HEK293 (cell line): ENCODE measurements at regions not wholly inside any gene's neighbourhood (a gene's known extent, or its start where the extent isn't known, plus 50 kb on each side); places are given as distances from the start of the nearest gene placed in this dataset.

ENCODE experiments used
- KLF1 ChIP-seq: fragments of 450-650 bp; formaldehyde crosslinking; IDR thresholded peaks from 2 replicates; pipeline ENCODE4 v1.5.1; 2016; ENCODE audit warnings: missing biosample characterization, missing genetic modification characterization
- KLF16 ChIP-seq: fragments of 450-650 bp; formaldehyde crosslinking; IDR thresholded peaks from 2 replicates; pipeline ENCODE4 v1.5.1; 2017; ENCODE audit warnings: missing biosample characterization, missing genetic modification characterization
- KLF9 ChIP-seq: fragments of 450-650 bp; formaldehyde crosslinking; IDR thresholded peaks from 2 replicates; pipeline ENCODE4 v1.5.1; 2016; ENCODE audit warnings: missing biosample characterization, missing genetic modification characterization, low read depth
- ZBTB20 ChIP-seq: fragments of 450-650 bp; formaldehyde crosslinking; IDR thresholded peaks from 2 replicates; pipeline ENCODE4 v1.5.1; 2016; ENCODE audit warnings: missing biosample characterization, missing genetic modification characterization
- ZNF155 ChIP-seq: fragments of 450-650 bp; formaldehyde crosslinking; IDR thresholded peaks from 2 replicates; pipeline ENCODE4 v1.5.1; 2016; ENCODE audit warnings: missing biosample characterization, missing genetic modification characterization
- ZNF16 ChIP-seq: fragments of 450-650 bp; formaldehyde crosslinking; IDR thresholded peaks from 2 replicates; pipeline ENCODE4 v1.5.1; 2016; ENCODE audit warnings: low read depth, missing biosample characterization, missing genetic modification characterization
- ZNF169 ChIP-seq: fragments of 450-650 bp; formaldehyde crosslinking; IDR thresholded peaks from 2 replicates; pipeline ENCODE4 v1.5.1; 2016; ENCODE audit warnings: missing biosample characterization, missing genetic modification characterization
- ZNF184 ChIP-seq: fragments of 450-650 bp; IDR thresholded peaks from 2 replicates; pipeline ENCODE4 v1.5.1; 2018; ENCODE audit warnings: missing biosample characterization, mild to moderate bottlenecking, missing genetic modification characterization
- ZNF202 ChIP-seq: fragments of 450-650 bp; formaldehyde crosslinking; IDR thresholded peaks from 2 replicates; pipeline ENCODE4 v1.5.1; 2016; ENCODE audit warnings: missing biosample characterization, missing genetic modification characterization, borderline replicate concordance
- ZNF239 ChIP-seq: fragments of 450-650 bp; formaldehyde crosslinking; IDR thresholded peaks from 2 replicates; pipeline ENCODE4 v1.5.1; 2016; ENCODE audit warnings: missing biosample characterization, missing genetic modification characterization
- ZNF248 ChIP-seq: fragments of 450-650 bp; formaldehyde crosslinking; IDR thresholded peaks from 2 replicates; pipeline ENCODE4 v1.5.1; 2017; ENCODE audit warnings: missing biosample characterization, missing genetic modification characterization
- ZNF274 ChIP-seq, 2 experiments: fragments of 200-500 bp in 1 of 2; fragments of 450-650 bp in 1 of 2; sonication (Bioruptor generic) in 1 of 2; formaldehyde crosslinking in 1 of 2; IDR thresholded peaks; 2 replicates each; pipeline versions ENCODE4 v1.5.1 to v1.6.1; 2014 to 2016; ENCODE audit warnings: borderline replicate concordance in 1 of 2, inconsistent platforms in 1 of 2, low read length in 1 of 2, missing biosample characterization in 1 of 2, missing genetic modification characterization in 1 of 2
- ZNF549 ChIP-seq: fragments of 450-650 bp; IDR thresholded peaks from 2 replicates; pipeline ENCODE4 v1.5.1; 2018; ENCODE audit warnings: missing biosample characterization, missing genetic modification characterization, mild to moderate bottlenecking, inconsistent platforms, moderate library complexity
- ZNF610 ChIP-seq: fragments of 450-650 bp; formaldehyde crosslinking; IDR thresholded peaks from 2 replicates; pipeline ENCODE4 v1.5.1; 2016; ENCODE audit warnings: missing biosample characterization, missing genetic modification characterization, borderline replicate concordance
- ZNF677 ChIP-seq: fragments of 450-650 bp; IDR thresholded peaks from 2 replicates; pipeline ENCODE4 v1.5.0; 2018; ENCODE audit warnings: missing biosample characterization, mild to moderate bottlenecking, missing genetic modification characterization, moderate library complexity
- ZNF701 ChIP-seq: fragments of 450-650 bp; formaldehyde crosslinking; IDR thresholded peaks from 2 replicates; pipeline ENCODE4 v1.5.1; 2016; ENCODE audit warnings: missing biosample characterization, missing genetic modification characterization
- ZNF777 ChIP-seq: fragments of 450-650 bp; formaldehyde crosslinking; IDR thresholded peaks from 2 replicates; pipeline ENCODE4 v1.5.1; 2017; ENCODE audit warnings: missing biosample characterization, missing genetic modification characterization, borderline replicate concordance
- ZNF843 ChIP-seq: fragments of 450-650 bp; formaldehyde crosslinking; IDR thresholded peaks from 2 replicates; pipeline ENCODE4 v1.5.1; 2016; ENCODE audit warnings: missing biosample characterization, missing genetic modification characterization
- TF ChIP-seq, protein P1 (sequence below): fragments of 450-650 bp; formaldehyde crosslinking; IDR thresholded peaks from 2 replicates; pipeline ENCODE4 v1.5.1; 2016; ENCODE audit warnings: missing biosample characterization, missing genetic modification characterization
- TF ChIP-seq, protein P2 (sequence below): fragments of 450-650 bp; formaldehyde crosslinking; IDR thresholded peaks from 2 replicates; pipeline ENCODE4 v1.5.1; 2016; ENCODE audit warnings: missing biosample characterization, missing genetic modification characterization
- TF ChIP-seq, protein P3 (sequence below): fragments of 450-650 bp; formaldehyde crosslinking; IDR thresholded peaks from 2 replicates; pipeline ENCODE4 v1.5.1; 2016; ENCODE audit warnings: missing biosample characterization, missing genetic modification characterization, borderline replicate concordance
- TF ChIP-seq, protein P4 (sequence below): fragments of 450-650 bp; formaldehyde crosslinking; IDR thresholded peaks from 2 replicates; pipeline ENCODE4 v1.5.1; 2016; ENCODE audit warnings: missing biosample characterization, missing genetic modification characterization
- TF ChIP-seq, protein P5 (sequence below): fragments of 450-650 bp; formaldehyde crosslinking; IDR thresholded peaks from 2 replicates; pipeline ENCODE4 v1.5.1; 2016; ENCODE audit warnings: missing biosample characterization, missing genetic modification characterization
- TF ChIP-seq, protein P6 (sequence below): fragments of 450-650 bp; formaldehyde crosslinking; conservative IDR thresholded peaks from 2 replicates; pipeline ENCODE4 v1.5.1; 2016; ENCODE audit warnings: low read depth, missing biosample characterization, missing genetic modification characterization

DNA sequence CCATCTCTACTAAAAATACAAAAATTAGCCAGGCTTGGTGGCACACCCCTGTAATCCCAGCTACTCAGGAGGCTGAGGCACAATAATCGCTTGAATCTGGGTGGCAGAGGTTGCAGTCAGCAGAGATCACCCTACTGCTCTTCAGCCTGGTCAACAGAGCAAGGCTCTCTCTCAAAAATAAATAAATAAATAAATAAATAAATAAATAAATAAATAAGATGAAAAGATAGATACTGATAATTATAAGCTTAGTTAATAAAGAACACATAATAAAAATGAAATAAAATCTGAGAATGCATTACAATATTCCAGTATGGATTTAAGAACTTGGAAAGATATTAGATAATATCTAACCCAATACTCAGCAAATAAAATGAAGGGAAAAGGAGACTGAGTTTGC, 235.9 kb upstream of the DAB1 start (continued):
- TF ChIP-seq ZNF202 (tag by site-specific recombination), result peak; percentile 86; the same call in 1 of the 2 replicates
- TF ChIP-seq, protein P1, sequence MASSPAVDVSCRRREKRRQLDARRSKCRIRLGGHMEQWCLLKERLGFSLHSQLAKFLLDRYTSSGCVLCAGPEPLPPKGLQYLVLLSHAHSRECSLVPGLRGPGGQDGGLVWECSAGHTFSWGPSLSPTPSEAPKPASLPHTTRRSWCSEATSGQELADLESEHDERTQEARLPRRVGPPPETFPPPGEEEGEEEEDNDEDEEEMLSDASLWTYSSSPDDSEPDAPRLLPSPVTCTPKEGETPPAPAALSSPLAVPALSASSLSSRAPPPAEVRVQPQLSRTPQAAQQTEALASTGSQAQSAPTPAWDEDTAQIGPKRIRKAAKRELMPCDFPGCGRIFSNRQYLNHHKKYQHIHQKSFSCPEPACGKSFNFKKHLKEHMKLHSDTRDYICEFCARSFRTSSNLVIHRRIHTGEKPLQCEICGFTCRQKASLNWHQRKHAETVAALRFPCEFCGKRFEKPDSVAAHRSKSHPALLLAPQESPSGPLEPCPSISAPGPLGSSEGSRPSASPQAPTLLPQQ, result no peak
- TF ChIP-seq KLF16 (tag by site-specific recombination), result no peak
- TF ChIP-seq KLF9 (tag by site-specific recombination), result no peak
- TF ChIP-seq ZNF701 (tag by site-specific recombination), result no peak
- TF ChIP-seq ZNF155, result no peak
- TF ChIP-seq ZNF248 (tag by site-specific recombination), result no peak
- no peak for TF ChIP-seq ZNF549 (tag by site-specific recombination)
- no peak for TF ChIP-seq ZNF274 (IDR thresholded peaks at IDR 0.05; ENCODE audit: low read length)
- TF ChIP-seq ZNF274 (tag by site-specific recombination; IDR thresholded peaks at IDR 0.05; ENCODE audit: borderline replicate concordance), result no peak
- no peak for TF ChIP-seq ZNF184 (tag by site-specific recombination)
- TF ChIP-seq, protein P2, sequence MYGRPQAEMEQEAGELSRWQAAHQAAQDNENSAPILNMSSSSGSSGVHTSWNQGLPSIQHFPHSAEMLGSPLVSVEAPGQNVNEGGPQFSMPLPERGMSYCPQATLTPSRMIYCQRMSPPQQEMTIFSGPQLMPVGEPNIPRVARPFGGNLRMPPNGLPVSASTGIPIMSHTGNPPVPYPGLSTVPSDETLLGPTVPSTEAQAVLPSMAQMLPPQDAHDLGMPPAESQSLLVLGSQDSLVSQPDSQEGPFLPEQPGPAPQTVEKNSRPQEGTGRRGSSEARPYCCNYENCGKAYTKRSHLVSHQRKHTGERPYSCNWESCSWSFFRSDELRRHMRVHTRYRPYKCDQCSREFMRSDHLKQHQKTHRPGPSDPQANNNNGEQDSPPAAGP (tag by site-specific recombination), result no peak
- TF ChIP-seq ZNF843 (tag by site-specific recombination), result no peak
- no peak for TF ChIP-seq ZNF239
- TF ChIP-seq KLF1, result no peak
- TF ChIP-seq, protein P3, sequence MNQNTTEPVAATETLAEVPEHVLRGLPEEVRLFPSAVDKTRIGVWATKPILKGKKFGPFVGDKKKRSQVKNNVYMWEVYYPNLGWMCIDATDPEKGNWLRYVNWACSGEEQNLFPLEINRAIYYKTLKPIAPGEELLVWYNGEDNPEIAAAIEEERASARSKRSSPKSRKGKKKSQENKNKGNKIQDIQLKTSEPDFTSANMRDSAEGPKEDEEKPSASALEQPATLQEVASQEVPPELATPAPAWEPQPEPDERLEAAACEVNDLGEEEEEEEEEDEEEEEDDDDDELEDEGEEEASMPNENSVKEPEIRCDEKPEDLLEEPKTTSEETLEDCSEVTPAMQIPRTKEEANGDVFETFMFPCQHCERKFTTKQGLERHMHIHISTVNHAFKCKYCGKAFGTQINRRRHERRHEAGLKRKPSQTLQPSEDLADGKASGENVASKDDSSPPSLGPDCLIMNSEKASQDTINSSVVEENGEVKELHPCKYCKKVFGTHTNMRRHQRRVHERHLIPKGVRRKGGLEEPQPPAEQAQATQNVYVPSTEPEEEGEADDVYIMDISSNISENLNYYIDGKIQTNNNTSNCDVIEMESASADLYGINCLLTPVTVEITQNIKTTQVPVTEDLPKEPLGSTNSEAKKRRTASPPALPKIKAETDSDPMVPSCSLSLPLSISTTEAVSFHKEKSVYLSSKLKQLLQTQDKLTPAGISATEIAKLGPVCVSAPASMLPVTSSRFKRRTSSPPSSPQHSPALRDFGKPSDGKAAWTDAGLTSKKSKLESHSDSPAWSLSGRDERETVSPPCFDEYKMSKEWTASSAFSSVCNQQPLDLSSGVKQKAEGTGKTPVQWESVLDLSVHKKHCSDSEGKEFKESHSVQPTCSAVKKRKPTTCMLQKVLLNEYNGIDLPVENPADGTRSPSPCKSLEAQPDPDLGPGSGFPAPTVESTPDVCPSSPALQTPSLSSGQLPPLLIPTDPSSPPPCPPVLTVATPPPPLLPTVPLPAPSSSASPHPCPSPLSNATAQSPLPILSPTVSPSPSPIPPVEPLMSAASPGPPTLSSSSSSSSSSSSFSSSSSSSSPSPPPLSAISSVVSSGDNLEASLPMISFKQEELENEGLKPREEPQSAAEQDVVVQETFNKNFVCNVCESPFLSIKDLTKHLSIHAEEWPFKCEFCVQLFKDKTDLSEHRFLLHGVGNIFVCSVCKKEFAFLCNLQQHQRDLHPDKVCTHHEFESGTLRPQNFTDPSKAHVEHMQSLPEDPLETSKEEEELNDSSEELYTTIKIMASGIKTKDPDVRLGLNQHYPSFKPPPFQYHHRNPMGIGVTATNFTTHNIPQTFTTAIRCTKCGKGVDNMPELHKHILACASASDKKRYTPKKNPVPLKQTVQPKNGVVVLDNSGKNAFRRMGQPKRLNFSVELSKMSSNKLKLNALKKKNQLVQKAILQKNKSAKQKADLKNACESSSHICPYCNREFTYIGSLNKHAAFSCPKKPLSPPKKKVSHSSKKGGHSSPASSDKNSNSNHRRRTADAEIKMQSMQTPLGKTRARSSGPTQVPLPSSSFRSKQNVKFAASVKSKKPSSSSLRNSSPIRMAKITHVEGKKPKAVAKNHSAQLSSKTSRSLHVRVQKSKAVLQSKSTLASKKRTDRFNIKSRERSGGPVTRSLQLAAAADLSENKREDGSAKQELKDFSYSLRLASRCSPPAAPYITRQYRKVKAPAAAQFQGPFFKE (tag by site-specific recombination), result no peak
- TF ChIP-seq ZNF169 (tag by site-specific recombination), result no peak
- TF ChIP-seq ZNF610 (tag by site-specific recombination), result no peak
- TF ChIP-seq ZNF677 (tag by site-specific recombination), result no peak
- no peak for TF ChIP-seq ZBTB20 (tag by site-specific recombination)
- TF ChIP-seq, protein P4, sequence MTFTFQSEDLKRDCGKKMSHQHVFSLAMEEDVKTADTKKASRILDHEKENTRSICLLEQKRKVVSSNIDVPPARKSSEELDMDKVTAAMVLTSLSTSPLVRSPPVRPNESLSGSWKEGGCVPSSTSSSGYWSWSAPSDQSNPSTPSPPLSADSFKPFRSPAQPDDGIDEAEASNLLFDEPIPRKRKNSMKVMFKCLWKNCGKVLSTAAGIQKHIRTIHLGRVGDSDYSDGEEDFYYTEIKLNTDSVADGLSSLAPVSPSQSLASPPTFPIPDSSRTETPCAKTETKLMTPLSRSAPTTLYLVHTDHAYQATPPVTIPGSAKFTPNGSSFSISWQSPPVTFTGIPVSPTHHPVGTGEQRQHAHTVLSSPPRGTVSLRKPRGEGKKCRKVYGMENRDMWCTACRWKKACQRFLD (tag by site-specific recombination), result 0 out of 2 replicates have a peak, but pooled peaks have one; percentile 37
- TF ChIP-seq, protein P5, sequence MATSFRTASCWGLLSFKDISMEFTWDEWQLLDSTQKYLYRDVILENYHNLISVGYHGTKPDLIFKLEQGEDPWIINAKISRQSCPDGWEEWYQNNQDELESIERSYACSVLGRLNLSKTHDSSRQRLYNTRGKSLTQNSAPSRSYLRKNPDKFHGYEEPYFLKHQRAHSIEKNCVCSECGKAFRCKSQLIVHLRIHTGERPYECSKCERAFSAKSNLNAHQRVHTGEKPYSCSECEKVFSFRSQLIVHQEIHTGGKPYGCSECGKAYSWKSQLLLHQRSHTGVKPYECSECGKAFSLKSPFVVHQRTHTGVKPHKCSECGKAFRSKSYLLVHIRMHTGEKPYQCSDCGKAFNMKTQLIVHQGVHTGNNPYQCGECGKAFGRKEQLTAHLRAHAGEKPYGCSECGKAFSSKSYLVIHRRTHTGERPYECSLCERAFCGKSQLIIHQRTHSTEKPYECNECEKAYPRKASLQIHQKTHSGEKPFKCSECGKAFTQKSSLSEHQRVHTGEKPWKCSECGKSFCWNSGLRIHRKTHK (tag by site-specific recombination), result no peak
- no peak for TF ChIP-seq ZNF16 (tag by site-specific recombination)
- TF ChIP-seq, protein P6, sequence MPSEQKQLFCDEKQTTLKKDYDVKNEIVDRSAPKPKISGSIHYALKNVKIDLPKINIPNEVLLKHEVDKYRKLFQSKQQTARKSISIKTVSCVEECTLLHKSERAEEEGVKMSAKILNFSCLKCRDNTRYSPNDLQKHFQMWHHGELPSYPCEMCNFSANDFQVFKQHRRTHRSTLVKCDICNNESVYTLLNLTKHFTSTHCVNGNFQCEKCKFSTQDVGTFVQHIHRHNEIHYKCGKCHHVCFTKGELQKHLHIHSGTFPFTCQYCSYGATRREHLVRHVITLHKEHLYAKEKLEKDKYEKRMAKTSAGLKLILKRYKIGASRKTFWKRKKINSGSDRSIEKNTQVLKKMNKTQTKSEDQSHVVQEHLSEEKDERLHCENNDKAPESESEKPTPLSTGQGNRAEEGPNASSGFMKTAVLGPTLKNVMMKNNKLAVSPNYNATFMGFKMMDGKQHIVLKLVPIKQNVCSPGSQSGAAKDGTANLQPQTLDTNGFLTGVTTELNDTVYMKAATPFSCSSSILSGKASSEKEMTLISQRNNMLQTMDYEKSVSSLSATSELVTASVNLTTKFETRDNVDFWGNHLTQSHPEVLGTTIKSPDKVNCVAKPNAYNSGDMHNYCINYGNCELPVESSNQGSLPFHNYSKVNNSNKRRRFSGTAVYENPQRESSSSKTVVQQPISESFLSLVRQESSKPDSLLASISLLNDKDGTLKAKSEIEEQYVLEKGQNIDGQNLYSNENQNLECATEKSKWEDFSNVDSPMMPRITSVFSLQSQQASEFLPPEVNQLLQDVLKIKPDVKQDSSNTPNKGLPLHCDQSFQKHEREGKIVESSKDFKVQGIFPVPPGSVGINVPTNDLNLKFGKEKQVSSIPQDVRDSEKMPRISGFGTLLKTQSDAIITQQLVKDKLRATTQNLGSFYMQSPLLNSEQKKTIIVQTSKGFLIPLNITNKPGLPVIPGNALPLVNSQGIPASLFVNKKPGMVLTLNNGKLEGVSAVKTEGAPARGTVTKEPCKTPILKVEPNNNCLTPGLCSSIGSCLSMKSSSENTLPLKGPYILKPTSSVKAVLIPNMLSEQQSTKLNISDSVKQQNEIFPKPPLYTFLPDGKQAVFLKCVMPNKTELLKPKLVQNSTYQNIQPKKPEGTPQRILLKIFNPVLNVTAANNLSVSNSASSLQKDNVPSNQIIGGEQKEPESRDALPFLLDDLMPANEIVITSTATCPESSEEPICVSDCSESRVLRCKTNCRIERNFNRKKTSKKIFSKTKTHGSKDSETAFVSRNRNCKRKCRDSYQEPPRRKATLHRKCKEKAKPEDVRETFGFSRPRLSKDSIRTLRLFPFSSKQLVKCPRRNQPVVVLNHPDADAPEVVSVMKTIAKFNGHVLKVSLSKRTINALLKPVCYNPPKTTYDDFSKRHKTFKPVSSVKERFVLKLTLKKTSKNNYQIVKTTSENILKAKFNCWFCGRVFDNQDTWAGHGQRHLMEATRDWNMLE (tag by site-specific recombination), result peak; percentile 94
- TF ChIP-seq ZNF777 (tag by site-specific recombination), result no peak
